Glomerular endothelial cell (primary cell): ENCODE measurements at regions not wholly inside any gene's neighbourhood (a gene's known extent, or its start where the extent isn't known, plus 50 kb on each side); places are given as distances from the start of the nearest gene placed in this dataset.
"Not testable (repeated sequence)": the region's sequence is repeated elsewhere in the genome, so short reads cannot be mapped to it uniquely, and the experiment has no call there.

ENCODE experiments used
- DNase-seq: peaks from one replicate; pipeline ENCODE4 v3.0.0-alpha.2; 2011; ENCODE audit warnings: low read depth, low spot score; ENCODE audit errors: extremely low read depth

- DNase-seq: no peak
These were observed 177.5 kb downstream of the MTCL1 start for GRCh38 chr18:8882632-8883408.

- no peak for DNase-seq
These were observed 178.0 kb downstream of the MTCL1 start for GRCh38 chr18:8883409-8883668.

GRCh38 chr18:8887877-8888276, 182.5 kb downstream of the MTCL1 start:
- DNase-seq: not testable (repeated sequence)

GRCh38 chr18:8889489-8889888, 184.1 kb downstream of the MTCL1 start:
- no peak for DNase-seq

- not testable (repeated sequence) for DNase-seq
These were observed 185.1 kb downstream of the MTCL1 start for GRCh38 chr18:8890503-8890902.

GRCh38 chr18:8890957-8891464, 185.7 kb downstream of the MTCL1 start:
- peak; percentile 70 for DNase-seq

- DNase-seq: no peak
These were observed 187.9 kb downstream of the MTCL1 start for GRCh38 chr18:8893221-8893620.

- no peak for DNase-seq
These were observed 188.4 kb downstream of the MTCL1 start for GRCh38 chr18:8893628-8894231.

GRCh38 chr18:8894823-8895222, 189.5 kb downstream of the MTCL1 start:
- no peak for DNase-seq

- DNase-seq: no peak
These were observed 190.0 kb downstream of the MTCL1 start for GRCh38 chr18:8895341-8895740.

- no peak for DNase-seq
These were observed 190.7 kb downstream of the MTCL1 start for GRCh38 chr18:8895987-8896619.

GRCh38 chr18:8899000-8899399, 193.6 kb downstream of the MTCL1 start:
- no peak for DNase-seq

- no peak for DNase-seq
These were observed 195.2 kb downstream of the MTCL1 start for GRCh38 chr18:8900552-8900951.

- DNase-seq: no peak
These were observed 195.7 kb downstream of the MTCL1 start for GRCh38 chr18:8901019-8901418.

GRCh38 chr18:8904316-8904715, 198.2 kb upstream of the NDUFV2 start:
- DNase-seq: no peak

GRCh38 chr18:8908792-8909510, 193.5 kb upstream of the NDUFV2 start:
- no peak for DNase-seq

- DNase-seq: no peak
These were observed 192.2 kb upstream of the NDUFV2 start for GRCh38 chr18:8910186-8910822.

GRCh38 chr18:8910843-8911242, 191.7 kb upstream of the NDUFV2 start:
- DNase-seq: no peak

GRCh38 chr18:8911408-8912340, 190.8 kb upstream of the NDUFV2 start:
- no peak for DNase-seq
